ENCODE measurements at regions not wholly inside any gene's neighbourhood (a gene's known extent, or its start where the extent isn't known, plus 50 kb on each side); places are given as distances from the start of the nearest gene placed in this dataset.

DNA sequence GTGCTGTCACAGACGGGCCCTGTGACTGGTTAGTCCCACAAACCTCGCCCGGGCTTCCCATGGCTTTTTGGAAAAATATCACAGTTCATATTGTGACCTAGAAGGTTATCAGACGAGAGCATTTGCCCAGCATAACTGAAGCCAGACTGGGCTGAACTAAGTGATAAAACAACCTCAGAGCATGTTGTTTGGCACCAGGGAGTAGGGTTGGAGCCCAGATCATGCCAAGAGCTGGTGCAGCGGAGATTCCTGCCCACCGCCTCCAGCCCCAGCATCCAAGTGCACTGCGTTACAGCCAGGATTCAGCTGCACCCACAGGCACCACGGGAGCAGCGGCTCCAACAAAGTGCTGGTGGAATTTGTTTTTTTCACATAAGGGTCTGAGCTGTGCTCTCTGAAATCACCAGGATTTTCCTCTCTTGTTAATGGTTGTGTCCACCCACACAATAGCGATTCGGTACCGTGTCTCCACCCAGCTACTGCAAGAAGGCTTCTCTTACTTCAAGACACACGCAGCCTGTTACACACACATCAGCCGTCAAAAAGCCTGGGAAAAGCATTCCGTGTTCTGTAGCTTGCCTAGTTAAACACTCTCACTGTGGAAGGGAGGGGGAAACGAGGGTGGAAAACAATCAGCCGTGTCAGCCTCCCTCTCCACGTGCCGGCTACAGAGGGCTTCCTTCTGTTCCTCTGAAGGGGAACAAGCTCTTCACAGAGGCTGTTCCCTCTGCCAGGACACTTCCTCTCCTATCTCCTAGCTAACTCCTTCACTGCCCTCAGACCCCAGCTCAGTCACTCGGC, 273.8 kb downstream of the C16orf95 start:
- WGBS, 3 donors: 43 to 46% (median 45%) methylated on average over 20 of the region's 20 CpGs
- no peaks in the 10 kb centered on the region for H3K36me3 ChIP-seq (ENCODE audit: control insufficient read depth in 3 of 3, insufficient read depth in 2 of 3, low read depth in 1 of 3, low read length in 3 of 3)
- no peak overlapping the region for H3K27ac ChIP-seq (ENCODE audit: low read depth in 1 of 3, low read length in 2 of 3)
- H3K4me3 ChIP-seq (ENCODE audit: low read depth in 1 of 3, low read length in 3 of 3): no peak overlapping the region
- DNase-seq: no peak
- no peaks in the 10 kb centered on the region for H3K4me1 ChIP-seq (ENCODE audit: control insufficient read depth in 3 of 3, insufficient read depth in 2 of 3, low read depth in 1 of 3, low read length in 2 of 3)
- FAIRE-seq: no peak
- H3K9me3 ChIP-seq (ENCODE audit: control insufficient read depth in 2 of 2, insufficient read depth in 1 of 2, low read depth in 1 of 2, low read length in 1 of 2): no peaks in the 10 kb centered on the region
- peaks cover 0 to 9% (median 3%) of the 10 kb centered on the region in 3 donors for H3K27me3 ChIP-seq (ENCODE audit: control insufficient read depth in 3 of 3, insufficient read depth in 3 of 3, low read length in 3 of 3)

DNA sequence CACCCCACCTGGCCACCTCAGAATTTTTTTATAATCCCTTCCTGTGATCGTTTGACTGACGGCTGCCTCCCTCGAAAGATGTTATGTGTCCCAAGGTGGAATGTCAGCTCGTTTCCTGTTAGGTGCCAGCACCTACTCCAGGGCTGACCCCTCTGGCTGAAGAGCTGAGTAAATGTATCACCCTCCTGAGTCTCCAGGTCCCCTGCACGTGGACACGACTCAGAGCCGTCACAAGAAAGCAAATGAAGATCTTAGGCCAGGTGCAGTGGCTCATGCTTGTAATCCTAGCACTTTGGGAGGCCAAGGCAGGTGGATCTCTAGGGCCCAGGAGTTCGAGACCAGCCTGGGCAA, 273.2 kb downstream of the C16orf95 start:
- H3K27ac ChIP-seq (ENCODE audit: low read depth in 1 of 3, low read length in 2 of 3): no peak overlapping the region
- H3K36me3 ChIP-seq (ENCODE audit: control insufficient read depth in 3 of 3, insufficient read depth in 2 of 3, low read depth in 1 of 3, low read length in 3 of 3): no peaks in the 10 kb centered on the region
- no peaks in the 10 kb centered on the region for H3K4me1 ChIP-seq (ENCODE audit: control insufficient read depth in 3 of 3, insufficient read depth in 2 of 3, low read depth in 1 of 3, low read length in 2 of 3)
- no peaks in the 10 kb centered on the region for H3K9me3 ChIP-seq (ENCODE audit: control insufficient read depth in 2 of 2, insufficient read depth in 1 of 2, low read depth in 1 of 2, low read length in 1 of 2)
- H3K4me3 ChIP-seq (ENCODE audit: low read depth in 1 of 3, low read length in 3 of 3): no peak overlapping the region
- FAIRE-seq (no peak), DNase-seq (no peak)
- peaks cover 0 to 9% (median 3%) of the 10 kb centered on the region in 3 donors for H3K27me3 ChIP-seq (ENCODE audit: control insufficient read depth in 3 of 3, insufficient read depth in 3 of 3, low read length in 3 of 3)
- WGBS, 3 donors: 48 to 65% (median 49%) methylated on average over 8 of the region's 8 CpGs

DNA sequence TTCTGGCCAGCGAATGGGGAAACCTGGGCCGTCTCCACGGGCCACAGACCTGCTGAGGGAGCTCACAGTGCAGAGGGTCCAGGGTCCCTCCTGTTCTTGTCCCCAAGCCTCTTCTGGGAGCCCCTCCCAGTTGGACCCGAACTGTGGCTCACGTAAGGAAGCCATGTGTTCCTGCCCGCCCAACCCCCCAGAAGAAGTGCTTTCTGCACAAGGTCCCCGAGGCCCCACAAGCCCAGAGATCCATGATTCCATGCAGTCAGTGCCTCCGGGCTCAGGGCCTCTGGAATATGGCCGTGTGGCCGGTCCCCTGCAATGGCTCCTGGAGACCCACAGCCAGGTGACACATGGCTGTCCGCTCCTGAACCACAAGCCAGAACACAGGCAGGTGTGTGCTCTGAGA, 272.4 kb downstream of the C16orf95 start:
- Histone ChIP-seq H3K27me3 (ENCODE audit: control insufficient read depth in 3 of 3, insufficient read depth in 3 of 3, low read length in 3 of 3) (peaks cover 0 to 9% (median 3%) of the 10 kb centered on the region in 3 donors), H3K4me1 (ENCODE audit: control insufficient read depth in 3 of 3, insufficient read depth in 2 of 3, low read depth in 1 of 3, low read length in 2 of 3) (no peaks in the 10 kb centered on the region), H3K9me3 (ENCODE audit: control insufficient read depth in 2 of 2, insufficient read depth in 1 of 2, low read depth in 1 of 2, low read length in 1 of 2) (no peaks in the 10 kb centered on the region), H3K36me3 (ENCODE audit: control insufficient read depth in 3 of 3, insufficient read depth in 2 of 3, low read depth in 1 of 3, low read length in 3 of 3) (no peaks in the 10 kb centered on the region), H3K4me3 (ENCODE audit: low read depth in 1 of 3, low read length in 3 of 3) (no peak overlapping the region), H3K27ac (ENCODE audit: low read depth in 1 of 3, low read length in 2 of 3) (no peak overlapping the region)
- DNase-seq (no peak), FAIRE-seq (no peak)
- WGBS, 3 donors: 79 to 87% (median 83%) methylated on average over 9 to 11 of the region's 11 CpGs

DNA sequence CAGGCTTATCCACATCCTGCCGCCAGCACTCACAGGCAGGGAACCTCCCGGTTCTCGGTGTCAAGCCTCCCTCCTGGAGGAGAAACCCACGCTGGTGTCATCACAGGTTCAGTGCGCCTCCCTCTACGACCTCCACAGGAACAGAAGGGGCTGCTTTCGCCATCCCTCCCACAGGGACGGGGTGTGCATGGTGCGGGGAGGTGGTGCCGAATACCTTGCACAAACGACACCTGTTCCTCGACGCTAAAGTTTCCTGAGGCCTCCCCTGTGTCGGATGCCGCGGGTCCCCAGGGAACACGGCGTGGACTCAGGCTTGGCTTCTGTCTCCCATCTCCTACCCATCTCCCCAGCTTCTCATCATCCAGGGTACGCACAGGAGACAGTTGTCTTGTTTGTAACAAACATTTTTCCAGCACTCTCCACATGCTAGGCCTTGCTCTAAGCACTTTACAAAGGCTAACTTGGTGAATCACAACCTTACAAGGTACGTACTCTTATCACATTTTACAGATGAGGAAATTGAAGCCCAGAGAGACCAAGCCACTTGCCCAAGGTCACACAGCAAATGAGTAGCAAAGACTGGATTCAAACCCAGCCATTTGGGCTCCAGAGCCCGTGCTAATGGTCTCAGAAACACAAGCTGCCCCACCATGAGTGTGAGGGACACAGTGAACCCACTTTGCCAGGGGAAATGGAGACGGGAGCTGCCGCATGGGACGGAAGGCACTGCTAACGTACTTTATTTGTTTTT, 271.6 kb downstream of the C16orf95 start:
- Histone ChIP-seq H3K27me3 (ENCODE audit: control insufficient read depth in 3 of 3, insufficient read depth in 3 of 3, low read length in 3 of 3) (peaks cover 0 to 9% (median 3%) of the 10 kb centered on the region in 3 donors), H3K9me3 (ENCODE audit: control insufficient read depth in 2 of 2, insufficient read depth in 1 of 2, low read depth in 1 of 2, low read length in 1 of 2) (no peaks in the 10 kb centered on the region), H3K4me1 (ENCODE audit: control insufficient read depth in 3 of 3, insufficient read depth in 2 of 3, low read depth in 1 of 3, low read length in 2 of 3) (no peaks in the 10 kb centered on the region), H3K4me3 (ENCODE audit: low read depth in 1 of 3, low read length in 3 of 3) (no peak overlapping the region), H3K36me3 (ENCODE audit: control insufficient read depth in 3 of 3, insufficient read depth in 2 of 3, low read depth in 1 of 3, low read length in 3 of 3) (no peaks in the 10 kb centered on the region), H3K27ac (ENCODE audit: low read depth in 1 of 3, low read length in 2 of 3) (no peak overlapping the region)
- DNase-seq: no peak
- whole genome bisulfite sequencing, 3 donors: 78 to 89% (median 85%) methylated on average over 24 to 25 of the region's 25 CpGs
- FAIRE-seq: no peak

DNA sequence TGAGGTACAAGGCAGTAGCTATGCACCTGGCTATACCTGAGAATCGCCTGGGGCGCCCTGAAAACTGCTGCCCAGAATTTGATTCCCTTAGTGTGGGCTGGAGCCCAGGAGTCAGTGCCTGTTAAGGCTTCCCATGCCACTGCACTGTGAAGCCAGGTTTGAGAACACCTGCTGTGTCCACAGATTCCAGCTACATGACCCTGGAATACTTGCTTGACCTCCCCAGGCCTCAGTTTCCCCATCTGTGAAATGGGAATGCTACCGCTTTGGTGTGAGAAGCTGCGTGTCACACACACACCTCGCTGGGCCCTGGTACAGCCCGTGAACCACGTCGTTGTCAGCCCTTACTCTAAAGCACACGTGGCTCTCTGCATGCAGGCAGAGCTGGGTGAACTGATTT, 271.0 kb downstream of the C16orf95 start:
- H3K27ac ChIP-seq (ENCODE audit: low read depth in 1 of 3, low read length in 2 of 3): no peak overlapping the region
- H3K9me3 ChIP-seq (ENCODE audit: control insufficient read depth in 2 of 2, insufficient read depth in 1 of 2, low read depth in 1 of 2, low read length in 1 of 2): no peaks in the 10 kb centered on the region
- FAIRE-seq: no peak
- H3K4me3 ChIP-seq (ENCODE audit: low read depth in 1 of 3, low read length in 3 of 3): no peak overlapping the region
- no peak for DNase-seq
- no peaks in the 10 kb centered on the region for H3K4me1 ChIP-seq (ENCODE audit: control insufficient read depth in 3 of 3, insufficient read depth in 2 of 3, low read depth in 1 of 3, low read length in 2 of 3)
- H3K36me3 ChIP-seq (ENCODE audit: control insufficient read depth in 3 of 3, insufficient read depth in 2 of 3, low read depth in 1 of 3, low read length in 3 of 3): no peaks in the 10 kb centered on the region
- 78 to 90% (median 79%) methylated on average over 9 of the region's 9 CpGs for WGBS, 3 donors
- peaks cover 0 to 9% (median 3%) of the 10 kb centered on the region in 3 donors for H3K27me3 ChIP-seq (ENCODE audit: control insufficient read depth in 3 of 3, insufficient read depth in 3 of 3, low read length in 3 of 3)

- no peak overlapping the region for H3K27ac ChIP-seq (ENCODE audit: low read depth in 1 of 3, low read length in 2 of 3)
- H3K27me3 ChIP-seq (ENCODE audit: control insufficient read depth in 3 of 3, insufficient read depth in 3 of 3, low read length in 3 of 3): peaks cover 0 to 9% (median 3%) of the 10 kb centered on the region in 3 donors
- peak in 1 of 2 donors; percentile 18 for DNase-seq
- WGBS, 3 donors: 24 to 61% (median 42%) methylated on average over 13 of the region's 13 CpGs
- no peak overlapping the region for H3K4me3 ChIP-seq (ENCODE audit: low read depth in 1 of 3, low read length in 3 of 3)
- H3K9me3 ChIP-seq (ENCODE audit: control insufficient read depth in 2 of 2, insufficient read depth in 1 of 2, low read depth in 1 of 2, low read length in 1 of 2): no peaks in the 10 kb centered on the region
- FAIRE-seq: no peak
- no peaks in the 10 kb centered on the region for H3K4me1 ChIP-seq (ENCODE audit: control insufficient read depth in 3 of 3, insufficient read depth in 2 of 3, low read depth in 1 of 3, low read length in 2 of 3)
- H3K36me3 ChIP-seq (ENCODE audit: control insufficient read depth in 3 of 3, insufficient read depth in 2 of 3, low read depth in 1 of 3, low read length in 3 of 3): no peaks in the 10 kb centered on the region
Observed at GRCh38 chr16:87047221-87048037, 269.8 kb downstream of the C16orf95 start.

DNA sequence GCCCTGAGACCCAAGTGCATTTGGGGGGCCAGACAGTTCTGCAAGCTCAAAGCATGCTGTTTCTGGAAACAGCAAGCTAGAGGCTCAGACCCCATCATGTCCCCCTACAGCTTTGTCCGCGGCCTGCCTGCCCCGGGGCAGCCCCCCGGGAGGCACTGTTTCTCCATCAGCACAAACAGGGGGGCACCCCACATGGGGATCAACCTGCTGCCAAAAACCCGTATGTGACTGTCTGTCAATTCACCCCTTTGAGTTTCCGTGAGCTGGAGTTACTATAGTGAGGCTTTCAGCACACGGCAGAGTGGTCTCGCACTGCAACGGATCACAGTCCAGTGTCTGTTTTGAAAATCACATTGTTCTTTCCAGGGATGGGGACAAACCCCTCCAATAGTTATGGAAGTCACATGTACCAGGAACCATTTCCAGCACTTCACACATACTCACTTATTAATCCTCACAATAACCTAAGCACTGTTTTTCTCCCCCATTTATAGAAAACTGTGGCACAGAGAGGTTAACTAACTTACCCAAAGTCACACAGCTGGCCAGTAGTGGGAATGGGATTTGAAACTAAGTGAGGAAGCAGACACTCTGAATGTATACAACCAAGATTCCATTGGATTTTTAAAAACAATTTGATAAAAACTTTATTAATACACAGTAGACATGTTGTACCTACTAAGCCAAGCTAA, 269.0 kb downstream of the C16orf95 start:
- no peak for FAIRE-seq
- Histone ChIP-seq H3K9me3 (ENCODE audit: control insufficient read depth in 2 of 2, insufficient read depth in 1 of 2, low read depth in 1 of 2, low read length in 1 of 2) (no peaks in the 10 kb centered on the region), H3K4me3 (ENCODE audit: low read depth in 1 of 3, low read length in 3 of 3) (no peak overlapping the region), H3K4me1 (ENCODE audit: control insufficient read depth in 3 of 3, insufficient read depth in 2 of 3, low read depth in 1 of 3, low read length in 2 of 3) (no peaks in the 10 kb centered on the region), H3K36me3 (ENCODE audit: control insufficient read depth in 3 of 3, insufficient read depth in 2 of 3, low read depth in 1 of 3, low read length in 3 of 3) (no peaks in the 10 kb centered on the region), H3K27me3 (ENCODE audit: control insufficient read depth in 3 of 3, insufficient read depth in 3 of 3, low read length in 3 of 3) (peaks cover 0 to 11% (median 0%) of the 10 kb centered on the region in 3 donors), H3K27ac (ENCODE audit: low read depth in 1 of 3, low read length in 2 of 3) (no peak overlapping the region)
- 84 to 90% (median 87%) methylated on average over 9 of the region's 9 CpGs for WGBS, 3 donors
- DNase-seq: no peak

GRCh38 chr16:87048730-87049115, 268.5 kb downstream of the C16orf95 start:
- H3K27me3 ChIP-seq (ENCODE audit: control insufficient read depth in 3 of 3, insufficient read depth in 3 of 3, low read length in 3 of 3): peaks cover 0 to 11% (median 0%) of the 10 kb centered on the region in 3 donors
- no peak for FAIRE-seq

More at GRCh38 chr16:87048730-87049115, 268.5 kb downstream of the C16orf95 start:
- WGBS, 3 donors: 87 to 94% (median 89%) methylated on average over 8 of the region's 8 CpGs
- no peak overlapping the region for H3K4me3 ChIP-seq (ENCODE audit: low read depth in 1 of 3, low read length in 3 of 3)
- H3K4me1 ChIP-seq (ENCODE audit: control insufficient read depth in 3 of 3, insufficient read depth in 2 of 3, low read depth in 1 of 3, low read length in 2 of 3): no peaks in the 10 kb centered on the region
- no peak for DNase-seq
- peaks cover 0 to 4% of the 10 kb centered on the region in 2 donors for H3K9me3 ChIP-seq (ENCODE audit: control insufficient read depth in 2 of 2, insufficient read depth in 1 of 2, low read depth in 1 of 2, low read length in 1 of 2)
- H3K36me3 ChIP-seq (ENCODE audit: control insufficient read depth in 3 of 3, insufficient read depth in 2 of 3, low read depth in 1 of 3, low read length in 3 of 3): no peaks in the 10 kb centered on the region
- H3K27ac ChIP-seq (ENCODE audit: low read depth in 1 of 3, low read length in 2 of 3): no peak overlapping the region

All from small intestine (tissue), 7 donors.